SK-N-SH (cell line): ENCODE measurements at regions not wholly inside any gene's neighbourhood (a gene's known extent, or its start where the extent isn't known, plus 50 kb on each side); places are given as distances from the start of the nearest gene placed in this dataset.

Experiments
- CTCF ChIA-PET: fragments of 300-600, 350-600 bp; formaldehyde crosslinking; extraction: SDS; loops from one replicate; lab custom pipeline; 2021; lab: Yijun Ruan, JAX
- POLR2A ChIA-PET: fragments of 350-600 bp; sonication (Branson Sonifier 250); formaldehyde crosslinking; extraction: SDS; loops from one replicate; lab custom pipeline; 2020; ENCODE audit warnings: antibody characterized with exemption, inconsistent platforms; lab: Yijun Ruan, JAX
- DNase-seq: peaks from one replicate; pipeline ENCODE4 v3.0.0; 2012
- H2AFZ ChIP-seq: fragments of 200-600 bp; sonication (generic); 2 replicates; pipeline ENCODE4 v1.8.1; 2016; ENCODE audit warnings: antibody characterized with exemption, mild to moderate bottlenecking, low read depth
- H3F3A ChIP-seq: fragments of 200-600 bp; sonication (generic); replicated peaks from 2 replicates; pipeline ENCODE3; 2016; ENCODE audit warnings: antibody characterized with exemption, mild to moderate bottlenecking; ENCODE audit not compliant: insufficient read depth
- H3K27ac ChIP-seq, 2 experiments: fragments of 200-500 bp in 1 of 2; fragments of 200-600 bp in 1 of 2; sonication (Bioruptor generic) in 1 of 2; sonication (generic), shearing (Covaris generic) in 1 of 2; 2 replicates each; pipeline versions ENCODE4 v1.5.1 to v1.6.1; 2014 to 2016; ENCODE audit warnings: low read depth in 2 of 2, inconsistent platforms in 1 of 2, low read length in 1 of 2, mild to moderate bottlenecking in 1 of 2, mixed read lengths in 1 of 2
- H3K27me3 ChIP-seq: fragments of 200-600 bp; sonication (generic), shearing (Covaris generic); 2 replicates; pipeline ENCODE4 v1.6.1; 2016; ENCODE audit warnings: mixed run types; ENCODE audit not compliant: insufficient read depth
- H3K36me3 ChIP-seq, 2 experiments: fragments of 200-500 bp in 1 of 2; fragments of 200-600 bp in 1 of 2; sonication (Bioruptor generic) in 1 of 2; sonication (generic) in 1 of 2; replicated peaks in 1 of 2; 2 replicates each; pipeline versions ENCODE3 to v1.5.1; 2014 to 2016; ENCODE audit warnings: low read length in 1 of 2, mild to moderate bottlenecking in 1 of 2; ENCODE audit not compliant: insufficient read depth in 2 of 2, control insufficient read depth in 1 of 2
- H3K4me1 ChIP-seq, 2 experiments: fragments of 200-500 bp in 1 of 2; fragments of 200-600 bp in 1 of 2; sonication (Bioruptor generic) in 1 of 2; sonication (generic), shearing (Covaris generic) in 1 of 2; 2 replicates each; pipeline versions ENCODE4 v1.5.1 to v1.6.1; 2014 to 2016; ENCODE audit warnings: low read depth in 1 of 2, low read length in 1 of 2, mixed run types in 1 of 2; ENCODE audit not compliant: insufficient read depth in 2 of 2, control insufficient read depth in 1 of 2
- H3K4me2 ChIP-seq: fragments of 200-600 bp; sonication (generic), shearing (Covaris generic); 2 replicates; pipeline ENCODE4 v1.6.1; 2017; ENCODE audit warnings: mixed run types
- H3K4me3 ChIP-seq, 2 experiments: fragments of 200-500 bp in 1 of 2; fragments of 200-600 bp in 1 of 2; sonication (Bioruptor generic) in 1 of 2; sonication (generic), shearing (Covaris generic) in 1 of 2; 2 replicates each; pipeline versions ENCODE4 v1.5.1 to v1.8.1; 2014 to 2016; ENCODE audit warnings: low read depth in 2 of 2, inconsistent platforms in 1 of 2, low read length in 1 of 2, mild to moderate bottlenecking in 1 of 2, mixed read lengths in 1 of 2, moderate library complexity in 1 of 2
- H3K79me2 ChIP-seq: fragments of 200-600 bp; sonication (generic); 2 replicates; pipeline ENCODE4 v1.8.1; 2017; ENCODE audit warnings: mild to moderate bottlenecking; ENCODE audit not compliant: insufficient read depth
- H3K9ac ChIP-seq: fragments of 200-600 bp; sonication (generic); 2 replicates; pipeline ENCODE4 v1.6.1; 2017; ENCODE audit warnings: mixed run types
- H3K9me2 ChIP-seq: fragments of 200-600 bp; sonication (generic); 2 replicates; pipeline ENCODE4 v1.6.1; 2017; ENCODE audit warnings: mixed run types
- H3K9me3 ChIP-seq: fragments of 200-600 bp; sonication (generic); 2 replicates; pipeline ENCODE4 v1.6.1; 2017; ENCODE audit warnings: mixed run types, mild to moderate bottlenecking, moderate library complexity
- H4K20me1 ChIP-seq: fragments of 200-600 bp; sonication (generic); 2 replicates; pipeline ENCODE4 v1.6.1; 2017; ENCODE audit warnings: mild to moderate bottlenecking, mixed run types; ENCODE audit not compliant: insufficient read depth
- ELF1 ChIP-seq: IDR thresholded peaks from 2 replicates; pipeline ENCODE4 v1.4.0; 2012
- EZH2phosphoT487 ChIP-seq: fragments of 200-600 bp; sonication (generic); IDR thresholded peaks from 2 replicates; pipeline ENCODE4 v1.6.1; 2017; ENCODE audit warnings: low read depth, mixed run types, mild to moderate bottlenecking, antibody characterized with exemption, moderate library complexity, borderline replicate concordance
- FOSL2 ChIP-seq: IDR thresholded peaks from 2 replicates; pipeline ENCODE4 v1.4.0; 2012; ENCODE audit warnings: low read depth, mild to moderate bottlenecking, moderate library complexity, borderline replicate concordance
- GABPA ChIP-seq: IDR thresholded peaks from 2 replicates; pipeline ENCODE4 v1.4.0; 2012; ENCODE audit warnings: low read depth, mild to moderate bottlenecking
- IRF3 ChIP-seq: fragments of 150-350 bp; IDR thresholded peaks from 2 replicates; pipeline ENCODE4 v1.6.1; 2016; ENCODE audit warnings: mild to moderate bottlenecking, low read depth, low read length
- JUND ChIP-seq: IDR thresholded peaks from 2 replicates; pipeline ENCODE4 v1.4.0; 2012
- MAX ChIP-seq: IDR thresholded peaks from 2 replicates; pipeline ENCODE4 v1.4.0; 2012; ENCODE audit warnings: low read depth
- NFIC ChIP-seq: IDR thresholded peaks from 2 replicates; pipeline ENCODE4 v1.4.0; 2012; ENCODE audit warnings: borderline replicate concordance
- NRF1 ChIP-seq: IDR thresholded peaks from 2 replicates; pipeline ENCODE4 v1.6.1; 2012; ENCODE audit warnings: low read depth, mild to moderate bottlenecking, low read length
- POLR2AphosphoS5 ChIP-seq: IDR thresholded peaks from 2 replicates; pipeline ENCODE4 v1.6.1; 2012; ENCODE audit warnings: low read depth, low read length
- RCOR1 ChIP-seq: fragments of 150-350 bp; IDR thresholded peaks from 2 replicates; pipeline ENCODE4 v1.6.1; 2017; ENCODE audit warnings: antibody characterized with exemption, low read length
- REST ChIP-seq: IDR thresholded peaks from 2 replicates; pipeline ENCODE4 v1.6.1; 2012; ENCODE audit warnings: mild to moderate bottlenecking, low read depth, low read length, moderate library complexity
- SIN3A ChIP-seq: IDR thresholded peaks from 2 replicates; pipeline ENCODE4 v1.6.1; 2012; ENCODE audit warnings: low read depth, mild to moderate bottlenecking, low read length, moderate library complexity, borderline replicate concordance
- SMC3 ChIP-seq: IDR thresholded peaks from 2 replicates; pipeline ENCODE4 v1.6.1; 2012; ENCODE audit warnings: low read depth, low read length, improper control_type of control experiment
- TAF1 ChIP-seq: IDR thresholded peaks from 2 replicates; pipeline ENCODE4 v1.6.1; 2012; ENCODE audit warnings: low read depth, mild to moderate bottlenecking, low read length, moderate library complexity, borderline replicate concordance
- TCF12 ChIP-seq: IDR thresholded peaks from 2 replicates; pipeline ENCODE4 v1.4.0; 2012
- ZBTB33 ChIP-seq: IDR thresholded peaks from 2 replicates; pipeline ENCODE4 v1.4.0; 2012; ENCODE audit warnings: low read depth, borderline replicate concordance
- WGBS: methylation state at CpG from one replicate; pipeline ENCODE4 v1.1.6; 2017; ENCODE audit warnings: low lambda C conversion rate; 5-methylcytosine and 5-hydroxymethylcytosine counted together

- peak overlapping the region; percentile 19; the same call in 1 of the 2 replicates for H3K9ac ChIP-seq
- H3K4me2 ChIP-seq = peak overlapping the region; percentile 24
- H3K27ac ChIP-seq = peak overlapping the region in 1 of 2 experiments; percentile 77; a peak in 2 of 4 replicates
- CTCF ChIA-PET = interaction anchor here (1.0 kb wide), 1 partner anchor 14 kb away, joined by 3 read pairs; no protein-coding TSS in a partner anchor
- POLR2A ChIA-PET = no interaction called here
- no peak overlapping the region for H3K4me3 ChIP-seq
- H3F3A ChIP-seq = peaks cover 5% of the 10 kb centered on the region
- no peaks in the 10 kb centered on the region for H3K9me2 ChIP-seq
- no peak for DNase-seq
- no peaks in the 10 kb centered on the region for H3K27me3 ChIP-seq
- peak; percentile 91 for TF ChIP-seq REST
- peak; percentile 64 for TF ChIP-seq MAX
- no peak for TF ChIP-seq ELF1
- no peak for TF ChIP-seq TAF1
- peak; percentile 63 for TF ChIP-seq TCF12
- peak; percentile 89 for TF ChIP-seq JUND
- TF ChIP-seq IRF3 = no peak
- TF ChIP-seq RCOR1 = no peak
- peak; percentile 95 for TF ChIP-seq FOSL2
- peak; percentile 49; the same call in 1 of the 2 replicates for TF ChIP-seq NFIC
- peak; percentile 31; the same call in 1 of the 2 replicates for TF ChIP-seq POLR2AphosphoS5
- TF ChIP-seq, all 33 proteins: peak for 7
- Histone ChIP-seq H3K9me3 (no peaks in the 10 kb centered on the region), H3K36me3 (no peaks in the 10 kb centered on the region), H3K4me1 (0 out of 4 replicates have a peak, but pooled peaks cover 0 to 6% of the 10 kb centered on the region in 2 experiments), H4K20me1 (no peaks in the 10 kb centered on the region), H3K79me2 (no peaks in the 10 kb centered on the region), H2AFZ (peak overlapping the region; percentile 78)
- 40% methylated on average over 4 of the region's 4 CpGs for WGBS
Measured at GRCh38 chr2:12587729-12588522, 128.8 kb upstream of the TRIB2 start.

- Histone ChIP-seq H3K27ac (peak overlapping the region in 1 of 2 experiments; percentile 77; a peak in 1 of 4 replicates), H3K4me1 (peaks cover 0 to 6% of the 10 kb centered on the region in 2 experiments; a peak in 1 of 4 replicates), H3K9me2 (no peaks in the 10 kb centered on the region), H3K36me3 (no peaks in the 10 kb centered on the region), H3K4me2 (0 out of 2 replicates have a peak overlapping the region, but pooled peaks have one; percentile 24), H2AFZ (no peak overlapping the region), H4K20me1 (no peaks in the 10 kb centered on the region), H3K9ac (no peak overlapping the region), H3K9me3 (no peaks in the 10 kb centered on the region), H3K4me3 (no peak overlapping the region), H3K79me2 (no peaks in the 10 kb centered on the region), H3F3A (peaks cover 5% of the 10 kb centered on the region), H3K27me3 (no peaks in the 10 kb centered on the region)
- ChIA-PET POLR2A (no interaction called here), CTCF (interaction anchor here (0.6 to 1.0 kb wide), 2 partner anchors 13 to 59 kb away, joined by 3 read pairs; no protein-coding TSS in a partner anchor)
- no peak for DNase-seq
- WGBS = 89% methylated on average over 5 of the region's 5 CpGs
- no peak for TF ChIP-seq ZBTB33
- TF ChIP-seq MAX = no peak
- no peak for TF ChIP-seq TCF12
- no peak for TF ChIP-seq SMC3
- no peak for TF ChIP-seq SIN3A
- TF ChIP-seq RCOR1 = no peak
- no peak for TF ChIP-seq NFIC
- TF ChIP-seq FOSL2 = no peak
- no peak for TF ChIP-seq EZH2phosphoT487
- no peak for TF ChIP-seq NRF1
- TF ChIP-seq GABPA = no peak
Measured at GRCh38 chr2:12588986-12589385, 127.8 kb upstream of the TRIB2 start.
